ENCODE measurements at regions not wholly inside any gene's neighbourhood (a gene's known extent, or its start where the extent isn't known, plus 50 kb on each side); places are given as distances from the start of the nearest gene placed in this dataset.

DNA sequence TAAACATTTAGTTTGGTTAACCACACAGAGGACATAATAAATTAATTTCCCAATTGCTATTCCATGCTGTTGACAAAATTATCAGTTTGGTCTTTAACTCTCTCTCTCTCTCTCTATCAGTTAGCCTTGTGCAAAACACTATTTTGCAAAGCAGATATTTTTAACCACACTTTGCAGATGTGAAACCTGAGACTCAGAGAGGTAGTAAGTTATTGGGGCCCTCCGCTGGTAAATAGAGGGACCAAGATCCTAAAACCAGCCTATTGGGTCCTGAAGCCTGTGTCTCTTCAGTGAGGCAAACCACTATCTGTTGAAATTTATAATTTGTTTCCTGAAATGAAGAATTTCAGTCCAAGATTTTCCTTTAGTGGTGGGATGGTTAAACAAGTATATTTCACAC is 231.0 kb downstream of the SOD2 start:
- no peak for DNase-seq
- TF ChIP-seq, protein P1, sequence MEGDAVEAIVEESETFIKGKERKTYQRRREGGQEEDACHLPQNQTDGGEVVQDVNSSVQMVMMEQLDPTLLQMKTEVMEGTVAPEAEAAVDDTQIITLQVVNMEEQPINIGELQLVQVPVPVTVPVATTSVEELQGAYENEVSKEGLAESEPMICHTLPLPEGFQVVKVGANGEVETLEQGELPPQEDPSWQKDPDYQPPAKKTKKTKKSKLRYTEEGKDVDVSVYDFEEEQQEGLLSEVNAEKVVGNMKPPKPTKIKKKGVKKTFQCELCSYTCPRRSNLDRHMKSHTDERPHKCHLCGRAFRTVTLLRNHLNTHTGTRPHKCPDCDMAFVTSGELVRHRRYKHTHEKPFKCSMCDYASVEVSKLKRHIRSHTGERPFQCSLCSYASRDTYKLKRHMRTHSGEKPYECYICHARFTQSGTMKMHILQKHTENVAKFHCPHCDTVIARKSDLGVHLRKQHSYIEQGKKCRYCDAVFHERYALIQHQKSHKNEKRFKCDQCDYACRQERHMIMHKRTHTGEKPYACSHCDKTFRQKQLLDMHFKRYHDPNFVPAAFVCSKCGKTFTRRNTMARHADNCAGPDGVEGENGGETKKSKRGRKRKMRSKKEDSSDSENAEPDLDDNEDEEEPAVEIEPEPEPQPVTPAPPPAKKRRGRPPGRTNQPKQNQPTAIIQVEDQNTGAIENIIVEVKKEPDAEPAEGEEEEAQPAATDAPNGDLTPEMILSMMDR (IDR thresholded peaks at IDR 0.05) = no peak
- TF ChIP-seq POLR2A (IDR thresholded peaks at IDR 0.05) = no peak
- Histone ChIP-seq H3K4me3 (no peak overlapping the region), H3K4me1 (no peaks in the 10 kb centered on the region), H3K27ac (no peak overlapping the region), H3K9me3 (no peaks in the 10 kb centered on the region), H3K27me3 (no peaks in the 10 kb centered on the region), H3K36me3 (no peaks in the 10 kb centered on the region)
- intact Hi-C loops (cut with DNase I) = no loop called here
- WGBS, 2 donors = 71 to 87% methylated on average over 1 of the region's 1 CpG

DNA sequence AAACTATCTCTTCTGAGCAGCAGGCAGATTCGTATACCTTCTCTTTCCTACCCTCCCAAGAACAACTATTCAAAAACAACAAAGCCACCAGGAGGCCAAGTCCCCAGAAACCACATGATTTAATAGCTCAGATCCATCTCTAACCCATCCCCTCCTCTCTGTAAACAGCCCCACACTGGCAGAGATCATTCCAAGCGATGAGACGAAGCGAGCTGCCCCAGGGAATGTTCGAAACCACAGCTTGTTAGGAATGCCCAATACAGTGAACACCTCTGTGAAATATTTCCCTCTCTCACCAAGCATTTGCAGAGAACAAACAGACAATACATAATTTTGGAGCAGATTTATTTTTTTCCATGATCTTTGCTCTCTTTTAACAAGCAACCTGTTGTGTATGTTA is 231.8 kb downstream of the SOD2 start:
- 46 to 52% methylated on average over 5 of the region's 5 CpGs for WGBS, 2 donors
- DNase-seq = no peak
- Histone ChIP-seq H3K36me3 (no peaks in the 10 kb centered on the region), H3K27me3 (no peaks in the 10 kb centered on the region), H3K9me3 (no peaks in the 10 kb centered on the region), H3K27ac (no peak overlapping the region), H3K4me3 (no peak overlapping the region), H3K4me1 (no peaks in the 10 kb centered on the region)
- intact Hi-C loops (cut with DNase I) = no loop called here
- TF ChIP-seq, protein P1 (IDR thresholded peaks at IDR 0.05) = no peak
- TF ChIP-seq POLR2A (IDR thresholded peaks at IDR 0.05) = no peak

DNA sequence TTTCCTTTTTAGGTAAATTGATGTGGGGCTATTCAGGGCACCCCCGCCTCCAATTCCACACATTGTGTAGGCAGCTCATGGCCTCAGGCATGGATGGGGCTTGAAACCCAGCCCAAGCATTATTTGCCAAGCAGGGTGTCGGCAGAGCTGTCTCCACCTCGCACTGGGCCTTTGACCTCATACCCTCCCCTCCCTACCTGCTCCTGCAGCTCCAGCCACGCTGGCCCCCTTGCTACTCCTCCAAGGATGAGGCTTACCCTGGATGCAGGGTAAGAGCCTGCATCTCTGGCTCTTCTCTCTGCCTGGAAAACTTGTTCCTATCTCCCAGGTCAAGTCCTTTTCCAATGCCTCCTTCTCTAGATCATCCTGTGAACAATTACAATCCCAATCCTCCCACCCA is 232.6 kb downstream of the SOD2 start:
- Histone ChIP-seq H3K36me3 (no peaks in the 10 kb centered on the region), H3K4me3 (no peak overlapping the region), H3K4me1 (no peaks in the 10 kb centered on the region), H3K27me3 (no peaks in the 10 kb centered on the region), H3K9me3 (no peaks in the 10 kb centered on the region), H3K27ac (no peak overlapping the region)
- DNase-seq = no peak
- 41 to 54% methylated on average over 3 to 4 of the region's 4 CpGs for WGBS, 2 donors
- no peak for TF ChIP-seq POLR2A (IDR thresholded peaks at IDR 0.05)
- TF ChIP-seq, protein P1 (IDR thresholded peaks at IDR 0.05) = no peak
- intact Hi-C loops (cut with DNase I) = no loop called here

GRCh38 chr6:159456349-159456748 is 236.7 kb downstream of the SOD2 start:
- Histone ChIP-seq H3K36me3 (no peaks in the 10 kb centered on the region), H3K4me3 (no peak overlapping the region), H3K27ac (no peak overlapping the region), H3K9me3 (no peaks in the 10 kb centered on the region), H3K4me1 (no peaks in the 10 kb centered on the region), H3K27me3 (no peaks in the 10 kb centered on the region)
- TF ChIP-seq POLR2A (IDR thresholded peaks at IDR 0.05) = no peak
- TF ChIP-seq, protein P1 (IDR thresholded peaks at IDR 0.05) = no peak
- intact Hi-C loops (cut with DNase I) = no loop called here
- 46 to 49% methylated on average over 2 of the region's 2 CpGs for WGBS, 2 donors
- DNase-seq = no peak

DNA sequence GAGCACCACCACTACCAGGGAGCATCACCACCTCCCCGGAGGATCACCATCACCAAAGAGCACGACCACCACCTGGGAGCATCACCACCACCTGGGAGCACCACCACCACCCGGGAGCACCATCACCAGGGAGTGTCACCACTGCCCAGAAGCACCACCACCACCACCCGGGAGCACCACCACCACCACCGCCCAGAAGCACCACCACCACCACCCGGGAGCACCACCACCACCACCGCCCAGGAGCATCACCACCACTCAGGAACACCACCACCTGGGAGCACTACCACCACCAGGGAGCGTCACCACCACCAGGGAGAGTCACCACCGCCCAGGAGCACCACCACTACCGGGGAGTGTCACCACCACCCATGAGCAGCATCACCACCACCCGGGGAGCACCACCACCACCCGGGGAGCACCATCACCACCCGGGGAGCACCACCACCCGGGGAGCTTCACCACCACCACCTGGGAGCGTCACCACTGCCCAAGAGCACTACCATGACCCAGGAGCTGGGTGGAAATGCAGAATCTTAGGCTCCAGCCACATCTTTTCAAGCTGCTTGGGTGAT is 237.3 kb downstream of the SOD2 start:
- no peaks in the 10 kb centered on the region for H3K9me3 ChIP-seq
- 57 to 81% methylated on average over 1 to 8 of the region's 15 CpGs for WGBS, 2 donors
- DNase-seq = no peak
- no peaks in the 10 kb centered on the region for H3K4me1 ChIP-seq
- H3K27ac ChIP-seq = no peak overlapping the region
- TF ChIP-seq, protein P1 (IDR thresholded peaks at IDR 0.05) = no peak
- no peak for TF ChIP-seq POLR2A (IDR thresholded peaks at IDR 0.05)
- no peak overlapping the region for H3K4me3 ChIP-seq
- H3K36me3 ChIP-seq = no peaks in the 10 kb centered on the region
- intact Hi-C loops (cut with DNase I) = no loop called here
- no peaks in the 10 kb centered on the region for H3K27me3 ChIP-seq
